GM19468 (cell line): ENCODE measurements at regions not wholly inside any gene's neighbourhood (a gene's known extent, or its start where the extent isn't known, plus 50 kb on each side); places are given as distances from the start of the nearest gene placed in this dataset.
A peak's percentile ranks its signal among the peaks of the same experiment; 100 is the strongest.

Source experiments
- ATAC-seq: cut with Tn5 transposase; IDR thresholded peaks from one replicate; pipeline ENCODE4 v1.9.1; 2021; ENCODE audit warnings: mild to moderate bottlenecking, moderate library complexity, moderate number of reproducible peaks; ENCODE audit not compliant: unreplicated experiment; ENCODE audit errors: extremely low read depth

DNA sequence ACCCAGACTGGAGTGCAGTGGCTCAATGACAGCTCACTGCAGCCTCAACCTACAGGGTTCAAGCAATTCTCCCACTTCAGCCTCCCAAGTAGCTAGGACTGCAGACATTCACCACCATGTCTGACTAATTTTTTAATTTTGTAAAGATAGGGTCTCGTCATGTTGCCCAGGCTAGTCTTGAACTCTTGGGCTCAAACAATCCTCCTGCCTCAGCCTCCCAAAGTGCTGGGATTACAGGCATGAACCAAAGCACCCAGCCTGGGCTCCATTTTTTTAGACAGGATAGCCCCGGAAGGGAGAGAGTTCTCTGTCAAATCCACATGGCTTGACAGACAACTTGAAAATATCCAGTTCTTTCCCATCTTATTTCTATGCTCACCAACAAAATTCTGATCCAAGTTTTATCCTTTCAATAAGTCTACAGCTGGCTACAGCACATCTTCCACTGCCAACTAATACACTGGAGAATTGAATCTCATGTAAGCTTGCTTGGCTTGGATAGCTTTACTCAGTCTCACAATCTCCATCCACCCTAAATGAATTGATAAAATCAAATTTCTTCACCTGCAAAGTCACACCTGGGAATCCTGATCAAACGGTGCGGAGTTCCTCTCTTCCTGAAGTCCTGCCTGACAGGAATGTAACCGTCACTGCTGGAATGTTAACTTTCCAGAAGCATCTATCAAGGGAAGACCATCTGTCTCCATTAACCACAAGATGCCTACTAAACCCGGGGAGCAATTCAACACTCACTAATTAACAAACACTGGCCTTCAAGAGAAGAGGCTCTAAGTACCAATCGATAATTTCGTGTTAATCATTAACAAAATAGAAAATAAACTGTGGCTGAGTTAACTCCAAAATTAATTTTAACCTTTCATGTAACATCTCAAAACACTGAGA lies 239.7 kb upstream of the MKLN1 start:
- no peak for ATAC-seq

DNA sequence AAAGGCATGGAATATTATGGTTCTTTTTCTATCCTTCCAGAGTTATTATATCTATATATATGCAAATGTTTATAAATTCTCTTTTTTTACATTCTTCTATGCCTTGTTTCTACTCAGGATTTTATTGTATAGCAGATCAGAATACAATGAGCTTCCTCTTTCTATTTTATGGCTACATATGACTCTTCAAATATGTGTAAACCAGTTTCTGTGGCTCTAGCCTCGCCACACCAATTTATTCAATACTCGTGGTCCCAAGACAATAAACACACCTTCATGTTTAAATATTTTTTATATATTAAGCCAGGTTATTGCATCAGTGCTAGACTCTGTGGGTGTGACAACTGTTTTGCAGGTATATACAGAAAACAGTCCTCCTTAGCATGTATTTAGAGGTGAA lies 237.5 kb upstream of the MKLN1 start:
- no peak for ATAC-seq

DNA sequence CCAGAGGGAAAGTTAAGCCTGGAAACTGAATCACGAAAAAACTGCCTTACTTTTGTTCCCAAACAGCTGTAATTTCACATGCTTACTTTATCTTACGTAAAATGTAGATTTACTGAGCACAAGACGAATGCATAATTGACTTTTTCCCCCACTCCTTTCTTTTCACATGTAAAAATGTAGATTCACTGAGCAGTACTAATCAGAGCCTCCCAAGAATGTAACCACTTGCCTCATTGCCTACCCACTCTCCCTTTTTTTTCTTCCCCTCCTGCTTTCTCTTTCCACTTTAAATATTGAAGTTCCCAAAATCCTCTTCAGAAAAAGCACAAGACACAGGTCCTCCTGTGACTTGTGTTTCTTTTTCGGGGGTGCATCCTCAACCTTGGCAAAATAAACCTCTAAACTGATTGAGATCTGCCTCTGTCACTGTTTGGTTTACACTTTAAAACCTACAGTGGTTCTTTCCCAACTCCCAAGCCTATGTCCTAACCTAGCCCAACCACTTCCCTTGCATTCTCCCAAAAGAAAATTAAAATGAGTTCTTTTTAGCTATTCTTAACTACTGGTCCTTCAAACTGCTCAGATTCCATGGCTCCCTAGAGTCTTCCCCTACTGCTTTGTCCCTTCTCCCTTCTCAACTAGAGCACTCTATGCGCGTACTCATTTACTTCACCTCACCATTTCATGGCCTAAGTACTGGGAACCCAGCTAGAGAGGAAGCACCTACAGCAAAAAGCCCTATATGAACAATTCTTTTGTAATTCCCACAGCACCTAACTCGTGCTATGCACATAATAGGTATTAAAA lies 236.6 kb upstream of the MKLN1 start:
- ATAC-seq, result no peak

DNA sequence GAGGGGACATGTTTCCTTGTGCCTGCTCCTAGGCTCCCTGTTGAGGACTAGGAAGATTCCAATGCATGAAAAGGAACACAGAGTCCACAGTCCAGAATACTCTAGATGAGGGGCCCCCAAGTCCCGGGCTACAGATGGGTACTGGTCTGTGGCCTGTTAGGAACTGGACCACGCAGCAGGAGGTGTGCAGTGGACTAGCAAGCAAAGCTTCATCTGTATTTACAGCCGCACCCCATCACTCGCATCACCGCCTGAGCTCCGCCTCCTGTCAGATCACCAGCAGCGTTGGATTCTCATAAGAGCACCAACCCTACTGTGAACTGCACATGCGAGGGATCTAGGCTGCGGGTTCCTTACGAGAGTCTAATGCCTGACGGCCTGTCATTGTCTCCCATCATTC lies 233.0 kb upstream of the MKLN1 start:
- ATAC-seq, result no peak

DNA sequence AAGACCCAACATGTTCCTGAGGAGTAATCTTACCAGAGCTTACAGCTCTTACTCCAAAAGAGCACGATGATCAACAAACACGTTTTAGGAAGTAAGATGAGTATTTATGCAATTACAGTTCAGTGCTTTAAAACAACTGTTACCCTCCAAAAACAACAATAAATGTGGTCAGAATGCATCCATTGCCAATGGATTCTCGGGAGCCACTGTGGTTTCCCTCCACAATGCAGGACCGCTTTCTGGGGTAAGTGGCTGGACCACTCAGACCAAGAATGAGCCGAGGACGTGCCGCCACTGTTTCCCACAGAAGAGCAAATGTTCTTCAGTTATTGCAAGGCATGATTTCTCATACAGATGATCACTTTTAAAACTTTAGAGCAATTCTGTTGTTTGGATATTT lies 232.3 kb upstream of the MKLN1 start:
- ATAC-seq, result no peak

DNA sequence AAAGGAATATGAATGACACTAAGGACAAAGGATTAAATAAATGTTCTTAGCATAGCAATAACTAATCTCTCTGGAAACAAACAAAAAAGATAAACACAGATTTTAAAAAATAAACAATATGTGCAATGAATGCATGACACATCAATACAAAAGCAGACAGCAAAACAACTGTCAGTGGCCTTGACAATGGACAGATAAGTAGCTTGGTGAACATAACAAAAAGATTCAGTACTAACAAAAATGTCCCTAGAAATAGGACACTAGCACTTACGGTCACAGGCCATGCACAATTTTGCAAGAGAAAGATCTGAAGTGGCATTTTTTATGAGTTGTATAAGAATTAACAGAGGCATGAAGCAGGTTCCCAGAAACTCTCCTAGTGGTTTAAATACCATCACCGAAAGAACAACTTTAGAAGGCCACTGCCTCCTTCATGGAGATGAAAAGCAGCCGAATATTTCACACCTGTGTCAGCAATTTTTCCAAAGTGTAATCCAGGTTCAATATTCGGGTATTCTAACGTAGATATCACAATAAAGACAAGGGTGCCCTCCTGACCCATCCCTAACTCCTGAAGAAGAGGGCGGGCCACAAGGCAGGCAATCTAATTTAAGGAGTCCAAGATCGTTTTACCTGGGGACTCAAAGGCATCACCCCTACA lies 231.3 kb upstream of the MKLN1 start:
- ATAC-seq, result no peak

DNA sequence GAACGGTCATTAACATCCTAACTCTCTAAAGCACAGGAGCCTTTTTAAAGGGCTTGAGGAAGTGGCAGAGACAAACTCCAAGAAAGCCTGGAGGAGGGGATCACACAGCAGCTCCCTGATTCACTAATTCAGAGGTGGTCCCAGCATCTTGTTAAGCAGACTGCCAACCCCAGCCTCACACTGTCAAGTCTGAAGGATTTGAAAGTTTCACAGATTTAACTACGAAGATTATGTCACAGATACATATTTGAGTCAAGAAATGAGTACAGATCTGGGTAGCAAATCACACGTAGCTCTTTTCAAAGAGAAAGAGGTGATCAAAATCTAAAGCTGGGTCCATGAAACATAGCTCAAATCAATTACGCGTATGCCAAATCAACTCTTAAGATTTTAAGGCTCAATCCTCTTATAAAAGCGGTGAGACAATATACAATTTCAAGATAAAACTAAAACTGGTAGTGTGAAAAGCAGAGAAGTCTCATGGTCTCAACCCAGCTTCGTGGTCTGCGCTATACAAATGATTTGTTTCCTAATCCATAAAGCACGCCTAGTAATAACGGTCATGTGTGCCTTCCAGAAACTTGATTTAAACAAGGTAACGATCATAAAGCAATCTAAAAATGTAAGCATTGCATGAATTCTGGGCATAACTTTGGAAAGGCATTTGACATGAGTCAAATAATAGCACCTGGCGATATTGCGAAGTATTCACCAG lies 229.9 kb upstream of the MKLN1 start:
- ATAC-seq, result no peak

DNA sequence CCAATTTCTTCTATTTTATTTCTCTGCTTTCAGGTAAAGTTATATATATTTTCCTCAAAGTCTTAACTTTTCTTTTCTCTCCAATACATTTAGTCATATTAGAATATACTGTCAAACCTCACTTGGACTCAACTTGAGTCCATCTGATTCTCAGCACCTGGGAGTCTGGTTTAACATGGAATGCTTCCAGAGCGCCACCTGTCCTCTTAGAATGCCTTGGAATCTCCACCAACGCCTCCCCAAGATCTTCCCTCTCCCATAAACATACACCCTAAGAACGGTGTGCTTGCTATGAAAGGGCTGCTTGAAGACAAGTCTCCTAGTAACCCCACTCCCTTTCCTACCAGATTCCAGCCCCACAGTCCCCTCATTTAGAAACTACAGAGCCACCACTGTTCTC lies 229.1 kb upstream of the MKLN1 start:
- no peak for ATAC-seq

DNA sequence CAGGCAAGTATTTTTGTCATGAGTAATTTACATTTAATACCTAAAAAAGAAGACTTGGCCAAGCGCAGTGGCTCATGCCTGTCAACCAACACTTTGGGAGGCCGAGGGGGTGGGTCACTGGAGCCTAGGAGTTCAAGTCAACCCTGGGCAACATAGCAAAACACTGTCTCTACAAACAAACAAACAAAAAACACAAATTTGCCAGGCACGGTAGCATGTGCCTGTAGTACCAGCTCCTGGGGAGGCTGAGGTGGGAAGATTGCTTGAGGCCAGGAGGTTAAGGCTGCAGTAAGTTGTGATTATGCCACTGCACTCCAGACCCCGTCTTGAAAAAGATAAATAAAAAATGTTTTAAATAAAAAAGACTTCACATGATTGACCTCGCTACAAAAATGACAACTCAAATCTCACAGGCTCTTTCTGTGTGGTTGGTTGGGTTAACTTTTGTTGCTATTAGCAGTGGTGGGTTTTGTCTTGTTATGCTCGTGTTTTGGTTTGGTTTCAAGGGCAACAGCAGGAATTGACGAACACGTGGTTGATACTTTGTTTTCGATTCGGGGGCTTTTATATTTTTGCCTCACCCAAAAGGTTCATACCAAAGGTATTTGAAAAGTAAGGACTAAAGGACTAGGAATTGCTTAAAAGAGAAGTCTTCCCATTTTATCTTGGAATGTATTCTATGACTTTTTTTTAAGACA lies 227.2 kb upstream of the MKLN1 start:
- ATAC-seq, result no peak

DNA sequence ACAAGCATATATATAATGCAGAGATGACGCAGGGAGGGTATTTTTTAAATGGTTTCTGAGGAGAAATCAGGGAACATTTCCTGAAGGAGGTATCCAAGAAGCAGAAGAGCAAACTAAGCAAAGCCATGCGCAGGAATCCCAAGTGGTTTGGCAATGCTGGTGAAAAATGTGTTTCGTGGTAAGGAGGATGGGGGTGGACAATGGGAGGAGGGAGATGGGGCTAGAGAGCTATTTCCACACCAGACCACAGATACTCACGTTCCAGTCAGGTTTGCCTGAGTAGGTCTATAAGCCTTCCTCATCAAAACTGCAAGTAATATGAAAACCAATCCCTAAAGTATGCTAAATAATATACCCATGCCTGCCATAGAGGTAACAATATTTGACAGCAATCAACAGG lies 223.7 kb upstream of the MKLN1 start:
- no peak for ATAC-seq

DNA sequence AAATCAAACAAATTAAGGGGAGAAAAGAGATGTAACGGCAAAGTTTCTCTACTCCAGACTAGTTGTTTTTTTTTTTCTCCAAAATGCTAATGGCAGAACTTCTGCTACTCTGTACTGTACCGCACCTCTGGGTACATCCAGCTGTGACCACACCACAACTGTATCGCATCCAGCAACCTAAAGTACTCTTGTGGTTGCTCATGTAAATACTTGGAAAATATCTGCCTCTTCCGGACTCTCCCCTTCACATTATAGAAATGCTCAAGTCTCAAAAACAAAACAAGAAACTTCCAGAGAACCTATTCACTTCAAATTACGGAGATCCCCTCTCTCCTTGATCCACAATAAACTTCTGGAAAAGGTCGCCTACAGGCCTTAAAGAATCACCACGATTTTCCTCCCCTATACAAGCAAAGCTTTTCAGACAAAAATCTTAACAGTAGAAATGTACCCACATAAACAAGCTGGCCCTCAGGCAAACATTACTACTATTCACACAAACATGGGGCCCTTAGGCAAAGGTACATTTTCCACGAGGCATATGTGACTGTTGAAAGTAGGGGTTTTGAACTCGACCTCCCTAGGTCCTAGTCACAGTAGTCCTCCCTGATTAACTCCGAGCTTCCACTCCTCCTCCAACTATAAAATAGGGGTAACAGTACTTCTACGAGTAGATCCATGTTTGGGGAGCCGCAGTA lies 222.9 kb upstream of the MKLN1 start:
- ATAC-seq, result no peak

DNA sequence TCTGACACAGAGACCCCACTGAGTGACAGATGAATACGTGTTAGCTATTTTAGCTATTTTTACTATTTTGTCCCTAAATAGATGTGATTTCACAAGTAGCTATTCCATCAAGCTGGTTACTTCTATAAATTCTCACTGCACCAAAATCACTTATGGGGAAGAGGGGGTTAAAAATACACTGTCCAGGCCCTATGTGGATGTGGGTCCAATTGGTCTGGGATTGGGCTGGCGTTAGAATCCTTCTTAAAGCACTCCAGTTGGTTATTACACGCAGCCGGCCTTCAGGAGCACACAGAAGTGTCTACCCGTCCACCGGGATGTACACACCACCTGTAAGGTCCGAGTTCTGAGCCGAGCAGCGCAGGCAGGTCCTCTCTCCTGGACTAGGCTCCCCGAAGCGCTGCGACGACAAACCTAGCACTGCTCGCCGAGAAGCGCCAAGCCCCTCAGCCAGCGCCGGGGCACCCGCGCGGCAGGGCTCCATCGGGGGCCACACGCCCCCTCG lies 222.3 kb upstream of the MKLN1 start:
- ATAC-seq, result no peak

DNA sequence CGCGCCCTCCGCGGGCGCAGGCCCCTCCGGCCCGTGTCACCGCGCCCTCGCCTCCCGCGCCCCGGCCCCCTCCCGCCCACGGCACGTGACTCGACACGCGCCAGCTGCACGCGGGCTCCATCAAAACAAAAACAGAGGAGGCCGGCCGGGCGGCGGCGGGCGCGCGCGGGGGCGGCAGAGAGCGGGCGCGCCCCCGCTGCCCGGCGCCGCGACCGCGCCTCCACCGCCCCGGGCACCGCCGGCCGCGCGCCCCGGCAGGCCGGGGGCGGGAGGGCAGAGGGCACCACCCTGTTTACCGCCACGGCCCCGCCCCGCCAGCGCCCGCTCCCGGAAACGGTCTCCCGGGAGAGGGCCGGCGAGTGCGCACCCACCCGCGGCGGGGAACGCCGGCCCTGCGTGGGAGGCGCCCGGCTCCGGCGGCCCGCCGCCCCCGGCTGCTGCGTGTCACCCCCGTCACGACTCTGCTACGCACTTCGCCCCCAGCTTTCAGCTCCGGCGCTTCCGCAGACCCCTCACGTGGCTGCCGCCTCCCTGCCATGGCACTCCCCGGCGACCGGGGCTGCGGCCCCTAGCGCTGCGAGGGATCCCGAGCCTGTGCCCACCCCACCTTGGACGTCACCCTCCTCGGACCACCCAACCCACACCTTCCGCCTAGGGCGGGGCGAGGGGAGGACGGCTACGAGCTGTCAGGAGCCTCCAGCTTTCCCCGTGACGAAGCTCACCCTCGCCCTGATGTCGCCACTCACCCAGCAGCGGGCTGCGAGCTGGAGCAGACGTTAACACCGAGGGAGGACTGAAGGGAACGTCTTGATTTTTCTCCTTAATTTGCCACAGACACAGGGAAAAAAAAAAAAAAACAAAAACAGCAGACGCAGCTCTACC lies 221.6 kb upstream of the MKLN1 start:
- peak; percentile 16 for ATAC-seq

DNA sequence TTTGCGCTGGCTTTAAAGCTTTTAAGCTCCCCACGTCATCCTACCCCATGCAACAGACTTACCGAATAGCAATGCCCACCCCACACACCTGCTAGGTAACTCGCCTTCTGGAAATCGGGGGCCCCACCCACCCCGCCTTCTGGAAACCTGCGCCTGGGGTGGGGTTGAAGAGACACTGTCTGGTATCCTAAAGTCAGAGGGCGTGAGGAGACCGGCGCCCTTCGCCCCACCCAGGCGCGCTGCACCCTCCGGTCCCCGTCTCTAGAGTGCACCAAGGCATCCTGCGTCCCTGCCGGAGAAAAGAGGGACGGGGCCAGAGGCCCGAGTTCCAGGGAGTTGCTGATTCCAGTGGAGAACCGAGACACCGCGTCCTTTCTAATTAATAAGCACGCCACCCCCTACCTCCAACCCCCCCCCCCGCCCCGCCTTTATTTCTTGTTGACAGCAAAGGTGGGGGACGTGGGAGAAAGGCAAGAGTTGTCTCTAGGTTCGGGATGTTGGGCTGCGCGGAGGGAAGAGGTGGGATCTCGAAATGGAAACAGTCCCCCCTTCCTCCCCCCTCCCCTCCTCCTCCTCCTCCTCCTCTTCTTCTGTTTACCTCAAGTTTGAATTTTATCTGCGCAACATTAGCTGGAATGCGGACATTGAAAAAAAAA lies 220.9 kb upstream of the MKLN1 start:
- no peak for ATAC-seq

DNA sequence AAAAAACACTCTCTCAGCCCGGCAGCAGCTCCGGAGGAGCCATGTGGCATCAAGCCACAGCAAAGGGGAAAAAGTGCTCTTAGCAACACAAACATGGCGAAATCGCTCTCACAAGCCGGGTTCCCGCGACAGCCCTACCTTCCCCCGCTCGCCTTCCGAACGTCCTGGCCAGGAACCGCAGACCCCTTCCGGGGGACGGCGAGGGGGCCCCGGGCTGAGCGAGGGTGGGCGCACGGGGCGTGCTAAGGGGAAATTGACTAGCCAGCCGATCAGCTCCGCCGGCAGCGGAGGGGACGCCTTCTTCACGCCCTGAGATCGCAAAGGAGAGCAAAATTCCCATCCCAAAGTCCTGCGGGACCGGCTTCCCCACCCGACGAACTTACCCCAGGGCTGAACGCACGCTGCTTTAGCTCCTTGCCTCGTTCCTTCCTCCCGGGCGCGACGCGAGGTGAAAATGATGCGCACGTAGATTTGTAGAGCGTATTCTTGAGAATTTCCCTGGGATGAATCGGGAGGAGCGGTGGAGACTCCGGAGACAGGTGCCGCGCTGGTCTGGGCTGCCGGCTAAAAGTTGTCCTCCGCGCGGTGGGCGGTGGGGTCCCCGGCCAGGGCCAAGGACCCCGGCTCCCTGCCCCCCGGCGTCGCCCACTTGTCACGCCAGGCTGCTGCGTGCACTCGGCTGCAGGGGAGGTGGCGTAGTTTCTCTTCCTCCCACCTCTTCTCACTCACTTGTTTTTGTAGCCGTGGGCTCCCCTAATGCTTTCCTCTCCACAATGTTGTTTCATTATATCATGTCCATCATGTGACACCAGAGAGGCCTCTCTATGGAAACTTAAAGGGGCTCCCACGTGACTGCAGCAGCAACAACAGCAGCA lies 220.1 kb upstream of the MKLN1 start:
- peak; percentile 25 for ATAC-seq

DNA sequence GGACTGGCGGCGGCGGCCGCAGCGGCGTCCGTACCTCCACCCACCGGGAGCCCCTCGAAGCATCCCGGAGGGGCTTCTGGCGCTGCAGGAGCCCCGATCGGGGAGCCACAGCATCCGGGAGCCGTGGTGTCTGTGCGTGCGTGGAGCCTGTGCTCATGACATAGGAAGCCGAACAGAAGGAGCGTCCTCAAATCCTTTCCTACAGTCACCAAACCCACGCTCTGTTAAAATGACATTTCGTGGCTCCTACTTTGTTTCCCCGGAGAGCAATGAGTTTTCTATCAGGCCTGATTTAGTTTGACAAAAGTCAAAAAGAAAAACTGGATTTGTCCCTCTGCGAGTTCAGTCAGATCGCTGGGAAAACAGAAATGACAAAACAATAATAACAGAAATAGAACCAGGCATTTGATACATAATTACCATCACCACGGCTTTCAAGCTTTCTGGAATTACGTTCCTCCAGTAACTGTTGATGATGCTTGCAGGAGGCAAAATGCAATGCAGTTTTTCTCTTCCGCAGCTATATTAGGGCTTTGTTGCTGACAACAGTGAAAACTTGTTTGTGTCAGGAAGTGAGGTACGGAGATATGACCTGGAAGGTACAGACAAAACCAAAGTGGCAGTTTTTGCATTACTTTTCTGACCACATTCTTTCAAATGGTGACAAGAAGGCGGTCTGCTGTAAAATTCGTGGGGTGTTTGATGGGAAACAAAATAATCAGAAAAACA lies 219.3 kb upstream of the MKLN1 start:
- ATAC-seq, result no peak
